Left lobe of liver (tissue), 2 donors: ENCODE measurements at regions not wholly inside any gene's neighbourhood (a gene's known extent, or its start where the extent isn't known, plus 50 kb on each side); places are given as distances from the start of the nearest gene placed in this dataset.

Experiments
- ATAC-seq: fragments of 200-7000 bp; cut with Tn5 transposase; one replicate; pipeline ENCODE4 v1.9.1; 2020; ENCODE audit warnings: mild to moderate bottlenecking, moderate library complexity
- DNase-seq: peaks from one replicate; pipeline ENCODE4 v3.0.0-alpha.2; 2020; ENCODE audit warnings: low spot score
- donor health status: DM: no; HTN: no; CAD: no; lungs with moderate emphysema.
- donor health status: DM: no; HTN: yes; CAD: no.

DNA sequence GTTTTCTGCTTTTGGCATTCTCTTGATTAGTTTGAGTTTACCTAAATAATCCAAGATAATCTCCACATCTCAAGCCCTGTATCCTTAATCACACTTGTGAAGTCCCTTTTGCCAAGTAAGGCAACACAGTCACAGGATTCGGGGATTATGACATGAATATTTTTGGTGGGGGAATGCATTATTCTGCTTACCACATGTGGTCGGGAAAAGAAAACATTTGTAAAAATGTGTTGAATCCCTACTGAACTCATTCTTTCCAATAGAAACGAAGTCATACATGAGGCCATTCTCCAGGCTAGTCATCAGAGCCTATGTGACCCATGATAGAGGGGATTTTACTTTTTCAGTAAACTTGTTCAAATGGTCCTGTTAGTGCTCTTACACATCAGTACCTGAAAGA is 58.5 kb upstream of the PRICKLE1 start:
- DNase-seq (no peak), ATAC-seq (no peak)

DNA sequence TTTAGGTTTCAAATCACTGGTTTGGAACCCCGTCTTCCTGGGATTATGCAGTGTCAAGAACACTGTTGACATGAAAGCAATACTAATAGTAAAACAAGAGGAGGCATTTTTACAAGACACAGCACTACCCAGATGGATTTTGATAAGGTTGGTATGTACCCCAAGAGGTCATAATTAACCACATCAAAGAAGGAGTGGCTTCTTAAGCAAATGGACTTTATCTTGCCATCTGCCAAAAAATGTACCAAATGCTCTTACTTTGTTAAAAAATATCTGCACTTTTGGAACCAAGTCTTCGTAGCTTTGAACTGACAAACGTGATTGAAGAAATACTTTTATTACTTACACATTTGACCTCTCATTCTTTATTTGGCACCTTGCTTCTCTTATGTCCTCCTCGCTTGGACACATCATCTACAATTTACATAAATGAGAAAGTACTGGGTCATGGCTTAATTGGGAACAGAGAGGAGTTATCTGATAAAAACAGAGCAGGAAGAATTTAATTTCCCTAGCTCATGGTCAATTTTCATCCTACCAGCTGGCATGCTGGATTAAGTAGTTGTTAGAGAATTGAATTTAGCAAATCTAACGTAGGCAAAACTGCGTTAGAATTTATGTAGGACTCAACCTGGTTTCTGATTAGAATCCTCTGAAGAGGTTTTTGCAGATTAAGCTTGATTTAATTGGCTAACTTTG is 54.5 kb upstream of the PRICKLE1 start:
- DNase-seq (no peak), ATAC-seq (no peak)

DNA sequence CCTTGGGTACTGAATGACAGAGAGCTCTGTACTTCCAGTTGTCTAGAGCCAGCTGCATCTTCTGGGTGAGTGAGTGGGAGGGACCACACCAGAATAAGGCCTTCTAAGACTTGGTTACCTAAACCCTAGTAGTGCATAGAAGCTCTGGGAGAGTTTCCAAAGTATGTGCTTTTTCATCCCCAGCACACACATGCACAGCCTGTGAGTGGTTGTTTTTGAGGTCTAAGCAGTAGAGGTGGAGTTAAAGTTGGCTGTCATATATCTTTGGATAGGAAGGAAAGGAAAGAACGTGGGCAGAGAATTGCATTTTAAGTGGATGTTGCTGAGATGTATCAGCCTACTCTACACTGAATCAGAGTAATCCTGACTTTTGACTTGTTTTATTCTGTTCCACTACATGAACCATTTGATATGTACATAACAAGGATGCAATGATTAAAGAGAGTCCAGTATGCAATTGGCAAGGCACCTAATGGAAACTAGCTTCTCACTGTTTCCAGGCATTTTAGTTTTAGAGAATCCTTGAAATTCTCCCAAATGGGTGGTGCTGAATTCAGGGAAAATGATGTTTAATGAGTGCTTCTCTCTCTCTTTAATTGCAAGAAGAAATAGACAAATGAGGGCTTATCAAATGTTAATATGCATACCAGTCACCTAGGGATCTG is 51.8 kb upstream of the PRICKLE1 start:
- ATAC-seq, result no peak
- DNase-seq, result no peak

GRCh38 chr12:42640391-42640790 is 50.8 kb upstream of the PRICKLE1 start:
- no peak for ATAC-seq

GRCh38 chr12:42639556-42639955 is 50.0 kb upstream of the PRICKLE1 start:
- ATAC-seq (no peak), DNase-seq (no peak)

More at GRCh38 chr12:42640391-42640790, 50.8 kb upstream of the PRICKLE1 start:
- no peak for DNase-seq
